ENCODE measurements at regions not wholly inside any gene's neighbourhood (a gene's known extent, or its start where the extent isn't known, plus 50 kb on each side); places are given as distances from the start of the nearest gene placed in this dataset.

GRCh38 chr10:9670911-9671310 is 1346.8 kb upstream of the CELF2 start:
- DNase-seq (ENCODE audit: low read depth in 2 of 2, low spot score in 1 of 2): no peak

- DNase-seq (ENCODE audit: low read depth in 2 of 2, low spot score in 1 of 2): no peak
These were observed 1336.0 kb upstream of the CELF2 start for GRCh38 chr10:9681655-9682054.

- no peak for DNase-seq (ENCODE audit: low read depth in 2 of 2, low spot score in 1 of 2)
These were observed 1334.9 kb upstream of the CELF2 start for GRCh38 chr10:9682802-9683201.

- DNase-seq (ENCODE audit: low read depth in 2 of 2, low spot score in 1 of 2): no peak
These were observed 1333.5 kb upstream of the CELF2 start for GRCh38 chr10:9684186-9684585.

GRCh38 chr10:9685596-9685995 is 1332.1 kb upstream of the CELF2 start:
- DNase-seq (ENCODE audit: low read depth in 2 of 2, low spot score in 1 of 2): no peak

- DNase-seq (ENCODE audit: low read depth in 2 of 2, low spot score in 1 of 2): no peak
These were observed 1329.0 kb upstream of the CELF2 start for GRCh38 chr10:9688711-9689110.

- no peak for DNase-seq (ENCODE audit: low read depth in 2 of 2, low spot score in 1 of 2)
These were observed 1310.5 kb upstream of the CELF2 start for GRCh38 chr10:9707216-9707615.

- DNase-seq (ENCODE audit: low read depth in 2 of 2, low spot score in 1 of 2): no peak
These were observed 1307.8 kb upstream of the CELF2 start for GRCh38 chr10:9709849-9710248.

GRCh38 chr10:9712393-9712792 is 1305.3 kb upstream of the CELF2 start:
- no peak for DNase-seq (ENCODE audit: low read depth in 2 of 2, low spot score in 1 of 2)

GRCh38 chr10:9719246-9719645 is 1298.4 kb upstream of the CELF2 start:
- DNase-seq (ENCODE audit: low read depth in 2 of 2, low spot score in 1 of 2): no peak

- DNase-seq (ENCODE audit: low read depth in 2 of 2, low spot score in 1 of 2): no peak
These were observed 1283.9 kb upstream of the CELF2 start for GRCh38 chr10:9733766-9734165.

GRCh38 chr10:9734218-9734617 is 1283.5 kb upstream of the CELF2 start:
- DNase-seq (ENCODE audit: low read depth in 2 of 2, low spot score in 1 of 2): no peak

- no peak for DNase-seq (ENCODE audit: low read depth in 2 of 2, low spot score in 1 of 2)
These were observed 1281.9 kb upstream of the CELF2 start for GRCh38 chr10:9735731-9736130.

- DNase-seq (ENCODE audit: low read depth in 2 of 2, low spot score in 1 of 2): no peak
These were observed 1274.0 kb upstream of the CELF2 start for GRCh38 chr10:9743639-9744038.

- DNase-seq (ENCODE audit: low read depth in 2 of 2, low spot score in 1 of 2): no peak
These were observed 1272.5 kb upstream of the CELF2 start for GRCh38 chr10:9745158-9745557.

GRCh38 chr10:9757176-9757575 is 1260.5 kb upstream of the CELF2 start:
- DNase-seq (ENCODE audit: low read depth in 2 of 2, low spot score in 1 of 2): no peak

- DNase-seq (ENCODE audit: low read depth in 2 of 2, low spot score in 1 of 2): no peak
These were observed 1258.1 kb upstream of the CELF2 start for GRCh38 chr10:9759596-9759995.

GRCh38 chr10:9762966-9763656 is 1254.6 kb upstream of the CELF2 start:
- no peak for DNase-seq (ENCODE audit: low read depth in 2 of 2, low spot score in 1 of 2)

- DNase-seq (ENCODE audit: low read depth in 2 of 2, low spot score in 1 of 2): no peak
These were observed 1250.9 kb upstream of the CELF2 start for GRCh38 chr10:9766762-9767161.

- no peak for DNase-seq (ENCODE audit: low read depth in 2 of 2, low spot score in 1 of 2)
These were observed 1236.0 kb upstream of the CELF2 start for GRCh38 chr10:9781666-9782065.

- DNase-seq (ENCODE audit: low read depth in 2 of 2, low spot score in 1 of 2): no peak
These were observed 1231.6 kb upstream of the CELF2 start for GRCh38 chr10:9786101-9786500.

GRCh38 chr10:9786576-9786975 is 1231.1 kb upstream of the CELF2 start:
- DNase-seq (ENCODE audit: low read depth in 2 of 2, low spot score in 1 of 2): no peak

GRCh38 chr10:9789996-9790395 is 1227.7 kb upstream of the CELF2 start:
- DNase-seq (ENCODE audit: low read depth in 2 of 2, low spot score in 1 of 2): no peak

GRCh38 chr10:9792181-9792580 is 1225.5 kb upstream of the CELF2 start:
- no peak for DNase-seq (ENCODE audit: low read depth in 2 of 2, low spot score in 1 of 2)
